ENCODE measurements at regions not wholly inside any gene's neighbourhood (a gene's known extent, or its start where the extent isn't known, plus 50 kb on each side); places are given as distances from the start of the nearest gene placed in this dataset.
A peak's percentile ranks its signal among the peaks of the same experiment; 100 is the strongest.

DNA sequence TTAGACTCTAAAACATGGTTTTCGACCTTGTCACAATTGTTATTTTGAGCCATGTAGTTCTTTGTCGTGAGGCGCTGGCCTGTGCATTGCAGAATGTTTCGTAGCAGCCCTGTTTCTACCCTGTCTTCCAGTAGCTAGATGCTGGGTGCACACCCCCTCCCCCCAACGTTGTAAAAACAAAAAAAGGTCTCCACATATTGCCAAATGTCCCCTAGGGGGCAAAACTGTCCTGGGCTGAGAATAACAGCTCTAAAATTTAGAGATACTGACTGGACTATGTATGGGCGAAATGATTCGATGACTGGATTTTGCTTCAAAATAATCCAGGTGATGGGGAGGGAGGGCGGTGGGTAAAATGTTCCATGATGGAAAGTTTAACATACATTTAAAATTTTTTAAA is 126.1 kb upstream of the FUT8 start:
- DNase-seq: no peak

DNA sequence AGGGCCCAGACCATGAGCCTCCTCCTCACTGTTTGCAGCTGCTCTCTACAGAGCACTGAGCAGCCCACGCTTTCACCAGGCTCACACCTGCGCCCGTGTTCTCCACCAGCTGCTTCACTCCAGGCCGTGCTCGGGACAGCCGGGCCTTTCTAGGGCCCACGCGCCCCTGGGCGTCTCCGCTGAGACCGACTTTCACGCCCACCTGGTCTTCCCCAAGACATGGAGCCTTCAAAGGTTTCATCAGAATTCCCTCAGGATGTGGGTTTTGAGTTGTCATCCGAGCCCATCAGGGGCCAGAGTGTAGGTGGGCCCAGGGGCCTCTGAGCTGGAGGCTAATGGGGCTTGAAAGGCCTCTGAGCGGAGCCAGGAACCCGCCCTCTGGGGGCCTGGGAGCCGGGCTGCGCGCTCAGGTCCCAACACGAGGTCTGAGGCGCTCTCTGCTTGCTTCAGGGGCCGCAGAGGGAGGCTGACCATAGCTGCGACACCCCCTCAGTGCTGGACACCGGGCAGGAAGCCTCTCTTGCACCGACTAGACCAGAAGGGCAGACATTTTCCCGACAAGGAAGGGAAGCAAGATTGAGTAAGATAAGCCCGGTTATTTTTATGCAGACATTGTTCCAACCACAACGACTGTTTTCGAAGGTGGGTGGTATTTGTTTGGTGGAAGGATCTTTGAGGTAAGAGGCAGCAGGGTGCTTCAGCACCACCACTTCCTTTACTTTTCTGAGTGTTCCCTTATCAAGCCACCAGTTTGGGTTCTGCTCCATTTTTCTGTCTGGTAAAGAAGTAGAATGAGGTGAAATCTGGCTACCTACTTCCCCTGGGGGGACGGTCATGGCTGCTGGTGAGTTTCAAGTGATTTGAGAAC is 125.0 kb upstream of the FUT8 start:
- DNase-seq: no peak

DNA sequence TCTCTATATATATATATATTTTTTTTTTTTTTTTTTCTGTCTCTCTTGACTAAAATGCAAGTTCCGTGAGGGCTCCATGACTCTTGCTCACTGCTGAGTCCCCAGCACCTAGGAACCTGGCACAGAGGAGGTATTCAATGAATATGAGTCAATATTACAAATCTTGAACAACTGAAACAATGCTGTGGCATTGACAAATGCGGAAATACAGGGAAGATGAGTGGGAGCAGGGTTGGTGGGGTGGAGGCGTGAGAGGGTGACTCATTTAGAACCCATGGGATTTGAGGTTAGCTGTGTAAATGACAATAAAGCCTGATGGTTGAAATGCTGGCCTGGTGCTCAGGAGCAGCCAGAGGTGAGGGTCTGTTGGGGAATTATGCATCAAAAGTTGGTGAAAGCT is 121.7 kb upstream of the FUT8 start:
- no peak for DNase-seq

DNA sequence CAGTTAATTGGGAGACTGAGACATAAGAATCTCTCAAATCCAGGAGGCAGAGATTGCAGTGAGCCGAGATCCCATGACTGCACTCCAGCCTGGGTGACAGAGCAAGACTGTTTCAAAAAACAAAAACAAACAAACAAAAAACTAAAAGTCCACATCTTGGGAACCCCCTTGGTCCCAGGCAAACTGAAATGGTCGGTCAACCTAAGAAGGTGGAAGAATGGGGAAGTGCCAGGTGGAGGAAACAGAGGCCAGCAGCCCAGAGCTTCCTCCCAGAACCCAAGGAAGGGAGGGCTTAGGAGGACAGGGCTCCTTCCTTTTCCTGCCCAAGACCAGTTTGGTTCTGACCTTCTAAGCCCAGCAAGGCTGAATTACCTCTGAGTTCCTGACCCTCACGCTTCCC is 121.0 kb upstream of the FUT8 start:
- DNase-seq: no peak

DNA sequence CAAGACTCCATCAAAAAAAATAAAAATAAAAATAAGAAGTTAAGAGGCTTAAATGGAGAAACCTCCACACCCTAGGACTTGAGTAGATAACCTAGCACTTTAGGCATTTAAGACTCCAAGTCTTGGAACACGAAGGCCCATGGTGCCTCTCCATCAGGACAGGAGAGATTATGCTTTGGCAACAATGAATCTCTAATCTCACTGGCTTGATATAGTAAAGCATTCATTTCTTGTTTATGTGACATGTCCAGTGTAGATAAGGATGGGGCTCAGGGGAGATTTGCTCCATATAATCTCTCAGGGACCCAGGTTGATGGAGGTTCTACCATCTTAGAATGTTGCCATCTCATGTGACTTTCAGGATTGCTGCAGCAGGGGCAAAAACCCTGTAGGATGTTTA is 117.7 kb upstream of the FUT8 start:
- no peak for DNase-seq

DNA sequence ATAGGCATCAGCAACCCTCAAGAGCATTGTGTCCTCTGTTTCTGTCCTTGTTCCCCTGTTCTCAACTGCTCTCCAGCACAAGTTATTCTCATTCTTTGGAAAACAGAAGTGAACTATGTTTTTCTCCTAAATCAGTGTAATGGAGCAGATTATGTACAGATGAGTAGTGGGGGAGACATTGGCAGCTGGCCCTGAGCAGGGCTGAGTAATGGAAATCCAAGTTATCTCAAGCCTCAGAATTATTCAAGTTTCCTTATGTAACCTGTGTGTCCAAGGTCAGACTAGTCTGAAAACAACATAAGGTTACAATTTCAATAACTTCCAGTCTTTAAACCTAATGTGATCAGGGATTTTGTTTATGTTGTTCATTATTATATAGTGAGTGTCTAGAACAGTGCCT is 116.1 kb upstream of the FUT8 start:
- DNase-seq: no peak

DNA sequence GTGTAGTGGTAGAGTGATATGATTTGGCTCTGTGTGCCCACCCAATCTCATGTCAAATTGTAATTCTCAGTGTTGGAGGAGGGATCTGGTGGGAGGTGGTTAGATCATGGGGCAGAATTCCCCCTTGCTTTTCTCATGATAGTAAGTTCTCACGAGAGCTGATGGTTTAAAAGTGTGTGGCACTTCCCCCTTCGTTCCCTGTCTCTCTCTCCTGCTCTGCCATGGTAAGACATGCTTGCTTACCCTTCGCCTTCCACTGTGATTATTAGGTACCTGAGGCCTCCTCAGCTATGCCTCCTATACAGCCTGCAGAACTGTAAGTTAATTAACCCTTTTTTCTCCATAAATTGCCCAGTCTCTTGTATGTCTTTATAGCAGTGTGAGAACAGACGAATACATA is 115.7 kb upstream of the FUT8 start:
- no peak for DNase-seq

DNA sequence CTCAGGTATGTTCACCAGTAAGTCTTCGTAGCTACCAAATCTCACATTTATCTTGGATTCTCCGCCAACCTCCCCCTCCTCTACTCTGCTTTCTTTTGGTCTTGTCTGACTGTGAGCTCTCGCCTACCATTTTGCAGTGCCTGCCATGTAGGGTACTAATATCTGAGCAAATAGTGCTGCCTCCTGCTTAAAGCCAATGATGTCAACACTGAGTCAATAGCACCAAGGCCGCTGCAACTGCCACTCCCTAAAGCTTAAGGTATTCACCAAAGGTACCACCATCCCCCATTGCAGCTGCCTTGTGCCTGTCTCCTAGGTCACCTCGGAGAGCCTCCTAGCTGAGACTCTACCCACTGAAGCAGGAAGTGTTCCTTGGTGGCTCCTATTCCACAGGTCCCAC is 114.8 kb upstream of the FUT8 start:
- DNase-seq: no peak

DNA sequence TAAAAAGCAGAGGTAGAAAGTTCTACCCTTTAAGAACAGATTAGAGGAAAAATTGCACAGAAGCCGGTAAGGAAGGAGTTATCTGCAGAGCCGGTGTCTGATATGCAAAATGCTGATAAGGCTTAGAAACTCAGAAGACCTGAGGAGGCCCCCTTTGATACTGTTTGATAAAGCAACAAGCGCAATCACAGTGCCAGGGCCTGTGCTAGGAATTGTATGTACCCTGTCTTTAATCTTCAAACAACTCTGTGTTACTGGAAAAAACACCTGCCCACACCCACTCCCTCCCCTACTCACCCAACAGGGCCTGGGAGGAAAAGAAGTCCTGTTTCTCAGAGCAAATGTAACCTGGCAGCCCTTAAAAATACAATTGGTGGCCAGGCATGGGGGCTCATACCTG is 112.7 kb upstream of the FUT8 start:
- DNase-seq: no peak

DNA sequence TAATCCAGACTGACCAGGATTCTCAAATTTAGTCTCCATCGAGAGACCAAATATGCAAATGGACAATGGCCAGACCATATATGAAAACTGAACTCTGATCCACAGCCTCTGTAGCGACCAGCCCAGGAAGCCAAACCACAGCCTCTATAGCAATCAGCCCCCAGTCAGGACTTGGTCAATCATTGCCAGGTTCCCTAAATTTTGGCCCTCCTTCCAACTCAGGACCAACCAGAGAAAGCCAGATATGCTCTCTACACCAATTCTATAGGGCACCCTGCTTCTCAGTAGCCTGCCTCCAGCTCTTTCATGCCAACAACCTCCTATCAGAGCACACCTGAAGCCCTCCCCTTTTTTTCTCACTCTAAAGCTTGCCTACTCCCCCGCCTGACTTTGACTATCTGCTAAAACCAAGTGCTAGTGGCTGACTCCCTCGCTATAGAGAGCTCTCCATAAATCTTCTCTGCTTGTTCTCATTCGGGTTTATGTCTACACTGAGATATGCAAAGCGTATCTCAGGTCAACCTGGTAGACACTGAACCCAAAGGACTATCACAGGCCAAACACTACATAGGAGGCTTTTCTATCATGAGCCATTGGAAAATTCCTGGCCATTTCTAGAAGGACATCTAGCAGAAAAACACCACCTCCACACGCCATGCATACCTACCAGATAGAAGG is 110.5 kb upstream of the FUT8 start:
- no peak for DNase-seq

DNA sequence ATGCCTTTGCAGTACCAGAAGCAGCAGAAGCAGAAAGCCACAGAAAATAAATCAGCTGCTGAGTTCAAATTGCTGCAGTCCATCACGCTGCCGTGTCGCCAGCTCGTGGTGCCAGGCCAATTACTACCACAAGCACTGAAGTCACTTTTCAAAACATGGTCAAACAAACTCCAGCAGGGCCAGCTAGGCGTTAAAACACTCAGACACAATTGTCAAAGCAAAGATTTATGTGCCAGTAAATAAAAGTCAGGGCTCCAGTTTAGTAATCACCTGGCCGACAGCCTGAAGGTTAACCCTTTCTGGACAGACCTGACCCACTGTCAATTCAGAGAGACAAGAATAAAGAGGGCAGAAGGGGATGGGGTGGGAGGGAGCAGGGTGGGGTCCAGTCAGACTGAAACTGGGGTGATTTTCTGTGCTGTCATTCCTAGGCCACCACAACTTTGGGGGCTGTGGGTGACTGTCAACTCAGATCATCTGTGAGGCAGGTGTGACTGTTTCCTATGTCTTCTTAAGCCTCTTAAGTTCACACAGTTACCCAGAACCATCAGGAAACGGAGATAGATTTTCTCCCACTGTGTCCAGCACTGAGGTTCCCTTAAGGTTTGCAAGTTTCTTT is 109.8 kb upstream of the FUT8 start:
- DNase-seq: peak; percentile 35

DNA sequence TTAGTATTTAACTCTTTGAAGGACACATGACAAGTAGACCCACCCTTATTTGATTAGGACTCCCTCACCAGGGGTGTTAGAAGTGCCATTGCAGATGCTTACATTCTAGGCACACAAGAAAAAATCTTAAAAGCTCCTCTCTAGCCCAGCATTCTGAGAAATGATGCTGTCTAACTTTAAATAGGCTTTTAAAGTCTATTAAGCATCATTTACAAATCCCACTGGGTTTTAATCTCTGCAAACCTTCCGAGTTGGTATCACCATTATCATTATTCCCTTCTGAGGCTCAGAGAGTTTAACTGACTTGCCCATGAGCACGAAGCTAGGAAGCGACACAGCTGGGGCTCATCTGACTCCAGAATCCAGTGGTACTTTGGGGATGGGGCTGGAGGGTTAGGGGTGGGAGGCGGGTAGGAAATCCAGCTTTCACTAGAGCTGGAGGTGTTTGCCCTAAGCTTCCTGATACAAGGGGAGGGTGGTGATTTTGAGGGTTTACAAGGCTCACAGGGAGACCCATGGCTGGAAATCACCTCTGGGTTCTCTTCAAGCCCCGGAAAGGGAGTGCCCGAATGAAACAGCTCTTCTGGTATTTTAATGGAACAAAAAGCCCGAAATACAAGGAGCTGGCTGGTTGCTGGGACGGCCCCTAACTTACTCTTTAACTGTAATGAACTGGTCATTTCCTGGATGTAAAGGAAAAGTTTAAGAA is 109.2 kb upstream of the FUT8 start:
- DNase-seq: no peak

DNA sequence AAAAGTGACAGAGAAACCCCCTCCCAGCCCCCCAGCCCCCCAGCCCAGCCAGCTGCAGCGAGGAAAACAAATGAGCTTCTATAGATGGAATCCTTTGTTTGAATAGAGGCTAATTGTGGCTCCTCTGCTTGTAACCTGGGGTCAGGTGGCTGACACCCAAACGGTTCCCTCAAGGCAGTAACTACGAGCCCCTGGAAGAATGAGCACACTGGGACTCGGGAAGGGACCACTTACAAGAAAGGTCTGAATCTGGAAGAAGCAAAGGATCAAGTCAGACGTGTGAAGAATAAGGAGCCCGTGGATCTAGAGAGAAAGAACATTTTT is 108.7 kb upstream of the FUT8 start:
- no peak for DNase-seq

DNA sequence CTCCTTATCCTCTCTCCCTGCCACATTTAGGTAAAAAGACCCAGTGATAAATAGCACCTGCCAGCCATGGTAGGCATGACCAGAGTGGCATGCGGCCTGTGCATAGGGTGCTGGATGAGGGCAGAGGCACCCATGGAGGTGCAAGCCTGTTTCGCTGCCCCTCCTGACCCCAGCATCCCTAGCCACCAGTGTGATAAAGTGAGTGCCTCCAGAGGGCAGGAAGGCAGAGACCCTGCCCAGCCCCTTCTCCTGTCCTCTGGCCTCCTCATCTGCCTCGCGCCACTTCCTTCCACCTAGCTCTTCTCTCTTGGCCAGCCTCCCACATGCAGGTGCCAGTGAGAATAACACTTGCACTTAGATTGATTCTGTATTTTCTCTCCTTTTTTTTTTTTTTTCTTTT is 108.3 kb upstream of the FUT8 start:
- DNase-seq: no peak

DNA sequence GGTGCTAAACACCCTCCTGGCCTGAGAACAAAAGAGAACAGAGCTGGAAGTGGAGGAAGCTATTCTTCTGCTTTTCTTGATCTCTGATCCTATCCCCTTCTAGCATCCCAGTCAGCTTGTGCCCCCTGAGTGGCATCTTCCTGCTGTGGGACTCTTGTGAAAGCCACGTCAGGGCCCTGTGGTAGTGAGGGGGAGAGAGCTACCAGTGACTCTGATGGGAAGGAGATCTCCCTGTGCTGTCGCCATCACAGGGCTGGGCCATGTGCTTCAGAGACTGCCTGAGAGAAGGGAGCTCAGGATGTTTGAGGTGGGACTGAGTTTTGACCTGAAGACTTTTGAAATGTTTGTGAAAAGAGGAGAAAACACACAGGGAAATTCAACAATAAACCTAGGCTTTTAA is 107.6 kb upstream of the FUT8 start:
- no peak for DNase-seq

DNA sequence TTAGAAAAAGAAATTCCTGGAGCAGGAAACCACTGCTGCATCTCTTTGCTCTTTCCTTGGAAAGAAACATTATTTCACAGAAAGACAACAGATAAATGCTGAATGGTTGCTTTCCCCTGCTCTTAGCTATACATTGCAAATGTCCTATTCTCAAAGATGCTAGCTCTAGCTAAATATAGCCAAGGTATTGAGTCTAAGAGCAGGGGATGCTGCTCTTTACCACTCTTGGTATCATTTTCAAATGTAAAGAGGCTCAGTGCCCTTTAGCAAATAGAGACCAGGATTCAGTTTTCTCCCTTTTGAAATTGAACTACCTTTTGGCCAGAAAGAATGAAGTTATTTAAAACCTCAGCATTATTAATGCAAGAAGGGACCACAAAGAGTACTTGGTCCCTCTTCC is 104.0 kb upstream of the FUT8 start:
- DNase-seq: no peak

DNA sequence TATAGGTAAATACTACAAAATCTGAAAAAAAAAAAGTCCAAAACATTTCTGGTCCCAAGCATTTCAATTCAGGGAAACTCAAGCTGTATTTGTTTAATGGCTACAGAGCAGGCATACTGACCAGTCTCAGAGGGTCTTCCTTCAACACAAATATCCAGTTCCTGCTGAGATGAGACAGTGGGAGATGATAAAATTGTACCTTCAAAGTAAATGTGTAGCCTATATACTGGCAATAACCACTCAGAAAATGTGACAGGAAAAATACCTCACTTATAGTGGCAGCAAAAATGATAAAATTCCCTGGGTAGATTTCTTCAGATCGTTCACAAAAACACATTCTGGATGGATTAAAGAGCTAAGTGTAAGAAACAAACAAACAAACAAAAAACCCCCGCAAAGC is 102.0 kb upstream of the FUT8 start:
- DNase-seq: no peak

DNA sequence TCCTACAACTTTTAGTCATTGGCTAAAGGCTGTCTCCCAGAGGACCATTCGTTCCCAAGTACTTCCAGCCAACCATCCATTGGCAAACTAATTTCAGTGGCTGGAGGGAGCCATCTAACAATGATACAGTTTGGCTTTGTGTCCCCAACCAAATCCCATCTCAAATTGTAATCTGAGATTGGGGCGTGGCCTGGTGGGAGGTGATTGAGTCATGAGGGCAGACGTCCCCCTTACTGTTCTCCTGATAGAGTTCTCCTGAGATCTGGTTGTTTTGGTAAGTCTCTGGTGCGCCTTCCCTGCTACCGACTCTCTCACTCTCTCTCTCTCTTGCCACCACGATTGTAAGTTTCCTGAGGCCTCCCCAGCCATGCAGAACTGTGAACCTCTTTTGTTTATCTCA is 99.7 kb upstream of the FUT8 start:
- DNase-seq: no peak

DNA sequence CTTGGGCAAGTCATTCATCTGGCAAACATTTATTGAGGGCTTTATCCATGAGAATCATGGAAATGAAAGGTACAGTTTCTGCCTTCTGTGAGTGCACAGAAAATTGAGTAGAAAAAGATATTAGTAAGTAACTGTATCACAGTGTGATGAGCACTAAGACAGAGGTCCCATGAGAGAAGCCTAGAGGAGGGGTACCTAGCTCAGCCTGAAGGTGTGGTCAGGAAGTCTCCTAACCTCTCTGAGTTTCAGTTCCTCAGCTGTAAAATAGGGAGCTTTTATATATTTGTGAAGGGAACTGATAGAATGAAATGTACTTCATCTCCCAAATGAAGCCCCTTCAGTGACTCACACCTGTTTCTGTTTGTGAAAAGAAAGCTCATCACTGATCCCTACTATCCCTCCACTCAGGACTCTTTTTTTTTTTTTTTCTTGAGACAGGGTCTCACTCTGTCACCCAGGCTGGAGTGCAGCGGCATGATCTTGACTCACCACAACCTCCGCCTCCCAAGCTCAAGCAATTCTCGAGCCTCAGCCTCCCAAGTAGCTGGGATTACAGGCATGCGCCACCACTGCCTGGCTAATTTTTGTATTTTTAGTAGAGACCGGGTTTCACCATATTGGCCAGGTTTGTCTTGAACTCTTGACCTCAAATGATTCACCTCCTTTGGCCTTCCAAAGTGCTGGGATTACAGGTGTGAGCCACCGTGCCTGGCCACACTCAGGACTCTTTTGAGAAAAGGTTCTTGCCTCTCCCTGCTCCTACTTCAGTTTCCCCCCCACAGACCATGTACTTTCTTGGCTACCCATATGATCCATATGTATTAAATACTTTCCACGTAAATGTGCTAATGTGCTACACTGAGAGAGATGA is 93.7 kb upstream of the FUT8 start:
- no peak for DNase-seq

DNA sequence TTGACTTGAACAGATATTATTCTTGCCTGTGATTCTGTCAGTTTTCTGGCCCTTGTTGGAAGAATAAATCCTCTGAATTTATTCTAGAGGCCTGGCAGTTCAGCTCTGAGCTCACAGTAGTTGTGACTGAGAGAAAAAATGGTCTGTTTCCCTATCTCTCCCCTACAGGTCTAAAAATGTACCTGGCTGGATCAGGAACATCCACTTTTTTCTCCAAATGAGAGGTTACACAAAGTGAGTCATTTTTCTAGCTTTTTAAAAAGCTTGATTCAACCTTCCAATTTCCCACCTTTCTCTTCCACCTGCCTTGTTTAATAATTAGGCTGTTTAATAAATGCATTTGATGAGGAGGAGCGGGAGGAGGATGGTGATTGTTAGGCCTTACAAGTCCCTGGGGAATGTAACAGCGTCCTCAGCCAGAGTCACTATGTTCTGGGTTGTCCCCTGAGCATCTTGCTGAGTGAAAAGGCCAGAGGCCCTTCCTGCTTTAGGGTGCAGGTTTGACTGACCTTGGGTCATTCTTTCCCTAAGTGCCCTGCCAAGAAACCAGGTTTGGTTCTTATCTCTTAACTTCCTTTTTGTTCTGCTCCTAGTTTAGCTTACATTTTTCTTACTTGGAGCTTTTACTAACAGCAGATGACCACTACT is 91.7 kb upstream of the FUT8 start:
- no peak for DNase-seq

DNA sequence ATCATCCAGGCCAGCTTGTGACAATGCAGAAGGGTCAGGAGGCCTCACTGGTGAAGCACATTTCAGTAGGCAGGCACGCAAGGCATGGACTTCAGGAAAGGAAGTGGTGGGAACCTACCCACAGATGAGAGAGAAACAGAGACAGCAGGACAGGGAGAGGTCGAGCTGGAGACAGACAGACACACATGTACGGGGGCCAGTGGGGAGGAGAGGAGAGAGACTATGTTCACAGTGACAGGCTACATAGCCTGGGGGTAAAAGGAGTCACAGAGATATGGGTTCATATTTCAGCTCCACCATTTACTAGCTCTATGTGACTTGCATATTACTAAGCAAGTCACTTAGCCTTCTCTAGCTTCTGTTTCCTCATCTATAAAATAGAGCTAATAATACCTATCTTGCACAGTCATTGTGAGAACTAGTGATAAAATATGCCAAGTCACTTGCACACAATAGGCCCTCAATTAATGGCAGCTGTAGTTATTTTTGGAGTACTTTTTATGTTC is 91.1 kb upstream of the FUT8 start:
- no peak for DNase-seq

DNA sequence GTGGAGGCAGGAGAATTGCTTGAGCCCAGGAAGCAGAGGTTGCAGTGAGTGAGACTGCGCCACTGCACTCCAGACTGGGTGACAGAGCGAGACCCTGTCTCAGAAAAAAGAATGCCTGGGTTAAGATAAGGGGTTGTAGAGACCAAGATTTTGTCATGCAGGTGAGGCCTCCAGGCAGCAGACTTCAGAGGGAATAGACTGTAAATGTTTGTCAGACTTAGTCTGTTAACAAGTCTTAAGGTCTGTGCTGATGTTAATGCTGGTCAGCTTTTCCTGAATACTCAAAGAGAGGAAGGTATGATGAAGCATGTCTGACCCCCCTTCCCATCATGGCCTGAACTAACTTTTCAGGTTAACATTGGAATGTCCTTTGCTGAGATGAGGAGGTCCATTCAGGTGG is 83.0 kb upstream of the FUT8 start:
- DNase-seq: no peak

Measured in NCI-H1092 treated with DMSO at 0.1 percent for 48 hours (cell line).